ENCODE measurements at regions not wholly inside any gene's neighbourhood (a gene's known extent, or its start where the extent isn't known, plus 50 kb on each side); places are given as distances from the start of the nearest gene placed in this dataset.
"Not testable (repeated sequence)": the region's sequence is repeated elsewhere in the genome, so short reads cannot be mapped to it uniquely, and the experiment has no call there.

DNA sequence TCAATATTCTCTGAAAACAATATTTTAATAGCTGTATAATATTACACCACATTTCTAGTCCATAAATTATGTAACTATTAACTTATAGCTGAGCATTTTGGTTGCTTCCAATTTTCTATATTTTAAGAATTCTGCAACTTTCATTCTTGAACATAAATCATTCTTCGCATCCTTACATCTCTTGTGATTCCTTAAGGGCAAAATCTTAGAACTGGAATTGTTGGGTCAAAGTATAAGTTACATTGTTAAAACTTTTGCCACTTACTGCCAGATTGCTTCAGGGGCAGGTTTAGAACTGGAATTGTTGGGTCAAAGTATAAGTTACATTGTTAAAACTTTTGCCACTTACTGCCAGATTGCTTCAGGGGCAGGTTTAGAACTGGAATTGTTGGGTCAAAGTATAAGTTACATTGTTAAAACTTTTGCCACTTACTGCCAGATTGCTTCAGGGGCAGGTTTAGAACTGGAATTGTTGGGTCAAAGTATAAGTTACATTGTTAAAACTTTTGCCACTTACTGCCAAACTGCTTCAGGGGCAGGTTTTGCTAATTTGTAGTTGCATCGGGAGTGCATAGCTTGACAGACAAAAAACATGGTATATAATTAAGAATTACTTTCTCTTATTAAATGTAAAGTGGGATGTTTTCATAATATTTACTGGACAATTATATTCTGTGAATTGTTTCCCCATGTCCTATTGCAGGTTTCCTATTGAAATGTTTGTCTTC is 179.9 kb upstream of the OR13F1 start:
- H3K4me2 ChIP-seq (ENCODE audit: low read depth, low read length); H3K79me2 ChIP-seq (ENCODE audit: insufficient read depth, low read length); H3K4me3 ChIP-seq (replicated peaks in 1 of 3; ENCODE audit: insufficient read depth in 1 of 3, low read depth in 2 of 3, low read length in 3 of 3); H3K36me3 ChIP-seq (replicated peaks in 1 of 2; ENCODE audit: control insufficient read depth in 1 of 2, insufficient read depth in 2 of 2, low read length in 2 of 2); H4K20me1 ChIP-seq (ENCODE audit: insufficient read depth, low read length); BruUV-seq (replicated peaks); H3K4me1 ChIP-seq (ENCODE audit: insufficient read depth, low read length); DNase-seq (ENCODE audit: low spot score); H2AFZ ChIP-seq (ENCODE audit: low read length); ATAC-seq; intact Hi-C loops (cut with micrococcal nuclease; ENCODE audit: unreplicated experiment); CTCF ChIA-PET (ENCODE audit: low intra/inter-chr PET ratio, low total read pairs); in situ Hi-C loops (cut with HindIII; ENCODE audit: extremely low pct_ligation_motif_present, low pct_unique_long_range_greater_than_20kb); H3K27me3 ChIP-seq (ENCODE audit: control insufficient read depth in 1 of 2, insufficient read depth in 2 of 2, low read length in 2 of 2); POLR2A ChIA-PET; H3K9me3 ChIP-seq (ENCODE audit: low read length); H3K9ac ChIP-seq (ENCODE audit: insufficient read depth, low read depth, low read length); FAIRE-seq; H3K27ac ChIP-seq (ENCODE audit: extremely low read length, insufficient read depth, low read length): not testable (repeated sequence)
- 46% methylated on average over 2 of the region's 2 CpGs for WGBS (ENCODE audit: low lambda C conversion rate)

DNA sequence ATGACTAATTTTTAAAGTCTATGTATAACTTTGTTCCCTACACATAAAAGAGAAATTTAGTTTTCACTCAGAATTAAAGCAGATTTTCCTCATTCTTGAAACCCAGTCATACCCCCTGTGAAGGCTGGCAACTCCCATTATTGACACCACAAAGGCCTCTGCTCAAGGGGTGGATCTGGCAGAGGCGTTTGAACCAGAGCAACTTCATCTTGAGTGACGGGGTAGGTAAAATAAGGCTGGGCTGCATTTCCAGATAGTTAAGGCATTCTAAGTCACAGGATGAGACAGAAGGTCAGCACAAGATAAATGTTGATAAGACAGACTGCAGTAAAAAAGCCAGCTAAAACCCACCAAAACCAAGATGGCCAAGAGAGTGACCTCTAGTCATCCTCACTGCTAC is 177.2 kb upstream of the OR13F1 start:
- ChIA-PET POLR2A (no interaction called here), CTCF (ENCODE audit: low intra/inter-chr PET ratio, low total read pairs) (no interaction called here)
- Histone ChIP-seq H3K4me1 (ENCODE audit: insufficient read depth, low read length) (no peaks in the 10 kb centered on the region), H3K27me3 (ENCODE audit: control insufficient read depth in 1 of 2, insufficient read depth in 2 of 2, low read length in 2 of 2) (no peaks in the 10 kb centered on the region), H3K79me2 (ENCODE audit: insufficient read depth, low read length) (no peaks in the 10 kb centered on the region), H3K9ac (ENCODE audit: insufficient read depth, low read depth, low read length) (no peak overlapping the region), H3K27ac (ENCODE audit: extremely low read length, insufficient read depth, low read length) (no peak overlapping the region), H3K4me2 (ENCODE audit: low read depth, low read length) (no peak overlapping the region), H3K9me3 (ENCODE audit: low read length) (no peaks in the 10 kb centered on the region), H4K20me1 (ENCODE audit: insufficient read depth, low read length) (no peaks in the 10 kb centered on the region), H2AFZ (ENCODE audit: low read length) (no peak overlapping the region), H3K4me3 (replicated peaks in 1 of 3; ENCODE audit: insufficient read depth in 1 of 3, low read depth in 2 of 3, low read length in 3 of 3) (no peak overlapping the region), H3K36me3 (replicated peaks in 1 of 2; ENCODE audit: control insufficient read depth in 1 of 2, insufficient read depth in 2 of 2, low read length in 2 of 2) (no peaks in the 10 kb centered on the region)
- in situ Hi-C loops (cut with HindIII; ENCODE audit: extremely low pct_ligation_motif_present, low pct_unique_long_range_greater_than_20kb) (no loop called here), intact Hi-C loops (cut with micrococcal nuclease; ENCODE audit: unreplicated experiment) (no loop called here)
- ATAC-seq (no peak), DNase-seq (ENCODE audit: low spot score) (no peak), FAIRE-seq (no peak)
- BruUV-seq (replicated peaks): no TSS peak
- 50% methylated on average over 2 of the region's 2 CpGs for WGBS (ENCODE audit: low lambda C conversion rate)
- TF ChIP-seq ZNF598 (CRISPR knock-in tag; IDR thresholded peaks at IDR 0.05; ENCODE audit: borderline replicate concordance) (no peak), CHCHD3 (CRISPR knock-in tag; IDR thresholded peaks at IDR 0.05) (no peak), SRSF9 (IDR thresholded peaks at IDR 0.05; ENCODE audit: borderline replicate concordance, insufficient read depth, low read depth, low read length, poor library complexity, severe bottlenecking) (no peak), SRY (CRISPR knock-in tag; IDR thresholded peaks at IDR 0.05) (no peak), KLF9 (CRISPR knock-in tag; IDR thresholded peaks at IDR 0.05; ENCODE audit: low read depth) (no peak), ZSCAN30 (CRISPR knock-in tag; IDR thresholded peaks at IDR 0.05) (no peak), FOXA1 (IDR thresholded peaks at IDR 0.05) (no peak), FOXA1 (CRISPR knock-in tag; IDR thresholded peaks at IDR 0.05) (no peak), KLF11 (CRISPR knock-in tag; IDR thresholded peaks at IDR 0.05) (no peak)
- TF ChIP-seq, protein P1, sequence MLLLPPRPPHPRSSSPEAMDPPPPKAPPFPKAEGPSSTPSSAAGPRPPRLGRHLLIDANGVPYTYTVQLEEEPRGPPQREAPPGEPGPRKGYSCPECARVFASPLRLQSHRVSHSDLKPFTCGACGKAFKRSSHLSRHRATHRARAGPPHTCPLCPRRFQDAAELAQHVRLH (CRISPR knock-in tag; IDR thresholded peaks at IDR 0.05; ENCODE audit: borderline replicate concordance, low read depth): no peak
- TF ChIP-seq, protein P2, sequence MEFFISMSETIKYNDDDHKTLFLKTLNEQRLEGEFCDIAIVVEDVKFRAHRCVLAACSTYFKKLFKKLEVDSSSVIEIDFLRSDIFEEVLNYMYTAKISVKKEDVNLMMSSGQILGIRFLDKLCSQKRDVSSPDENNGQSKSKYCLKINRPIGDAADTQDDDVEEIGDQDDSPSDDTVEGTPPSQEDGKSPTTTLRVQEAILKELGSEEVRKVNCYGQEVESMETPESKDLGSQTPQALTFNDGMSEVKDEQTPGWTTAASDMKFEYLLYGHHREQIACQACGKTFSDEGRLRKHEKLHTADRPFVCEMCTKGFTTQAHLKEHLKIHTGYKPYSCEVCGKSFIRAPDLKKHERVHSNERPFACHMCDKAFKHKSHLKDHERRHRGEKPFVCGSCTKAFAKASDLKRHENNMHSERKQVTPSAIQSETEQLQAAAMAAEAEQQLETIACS (CRISPR knock-in tag; IDR thresholded peaks at IDR 0.05): no peak
- TF ChIP-seq, protein P3, sequence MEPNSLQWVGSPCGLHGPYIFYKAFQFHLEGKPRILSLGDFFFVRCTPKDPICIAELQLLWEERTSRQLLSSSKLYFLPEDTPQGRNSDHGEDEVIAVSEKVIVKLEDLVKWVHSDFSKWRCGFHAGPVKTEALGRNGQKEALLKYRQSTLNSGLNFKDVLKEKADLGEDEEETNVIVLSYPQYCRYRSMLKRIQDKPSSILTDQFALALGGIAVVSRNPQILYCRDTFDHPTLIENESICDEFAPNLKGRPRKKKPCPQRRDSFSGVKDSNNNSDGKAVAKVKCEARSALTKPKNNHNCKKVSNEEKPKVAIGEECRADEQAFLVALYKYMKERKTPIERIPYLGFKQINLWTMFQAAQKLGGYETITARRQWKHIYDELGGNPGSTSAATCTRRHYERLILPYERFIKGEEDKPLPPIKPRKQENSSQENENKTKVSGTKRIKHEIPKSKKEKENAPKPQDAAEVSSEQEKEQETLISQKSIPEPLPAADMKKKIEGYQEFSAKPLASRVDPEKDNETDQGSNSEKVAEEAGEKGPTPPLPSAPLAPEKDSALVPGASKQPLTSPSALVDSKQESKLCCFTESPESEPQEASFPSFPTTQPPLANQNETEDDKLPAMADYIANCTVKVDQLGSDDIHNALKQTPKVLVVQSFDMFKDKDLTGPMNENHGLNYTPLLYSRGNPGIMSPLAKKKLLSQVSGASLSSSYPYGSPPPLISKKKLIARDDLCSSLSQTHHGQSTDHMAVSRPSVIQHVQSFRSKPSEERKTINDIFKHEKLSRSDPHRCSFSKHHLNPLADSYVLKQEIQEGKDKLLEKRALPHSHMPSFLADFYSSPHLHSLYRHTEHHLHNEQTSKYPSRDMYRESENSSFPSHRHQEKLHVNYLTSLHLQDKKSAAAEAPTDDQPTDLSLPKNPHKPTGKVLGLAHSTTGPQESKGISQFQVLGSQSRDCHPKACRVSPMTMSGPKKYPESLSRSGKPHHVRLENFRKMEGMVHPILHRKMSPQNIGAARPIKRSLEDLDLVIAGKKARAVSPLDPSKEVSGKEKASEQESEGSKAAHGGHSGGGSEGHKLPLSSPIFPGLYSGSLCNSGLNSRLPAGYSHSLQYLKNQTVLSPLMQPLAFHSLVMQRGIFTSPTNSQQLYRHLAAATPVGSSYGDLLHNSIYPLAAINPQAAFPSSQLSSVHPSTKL (CRISPR knock-in tag; IDR thresholded peaks at IDR 0.05): no peak
